ENCODE measurements at regions not wholly inside any gene's neighbourhood (a gene's known extent, or its start where the extent isn't known, plus 50 kb on each side); places are given as distances from the start of the nearest gene placed in this dataset.

DNA sequence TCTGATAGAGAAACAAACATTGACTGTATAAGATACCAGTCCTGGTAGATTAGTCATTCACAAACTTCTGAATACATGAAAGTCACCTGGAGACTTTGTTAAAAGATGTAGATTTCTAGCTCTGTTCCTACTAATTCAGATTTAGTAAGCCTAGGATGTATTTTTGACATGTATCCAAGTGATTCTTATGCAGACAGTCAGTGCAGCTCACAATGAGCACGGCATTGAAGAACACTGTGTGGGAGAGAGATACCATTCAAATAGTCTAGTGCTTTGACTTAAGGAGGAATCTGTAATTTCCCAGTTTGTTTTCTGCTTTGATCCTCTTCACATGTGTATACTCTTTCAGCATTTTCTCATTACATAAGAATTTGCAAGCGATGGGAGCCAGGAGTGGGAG lies 68.7 kb upstream of the STXBP6 start (continued):
- TF ChIP-seq SMC3 (IDR thresholded peaks at IDR 0.05; ENCODE audit: low read depth, low read length): no peak
- TF ChIP-seq MEF2A (IDR thresholded peaks at IDR 0.05; ENCODE audit: borderline replicate concordance, low read depth): no peak
- TF ChIP-seq, protein P1, sequence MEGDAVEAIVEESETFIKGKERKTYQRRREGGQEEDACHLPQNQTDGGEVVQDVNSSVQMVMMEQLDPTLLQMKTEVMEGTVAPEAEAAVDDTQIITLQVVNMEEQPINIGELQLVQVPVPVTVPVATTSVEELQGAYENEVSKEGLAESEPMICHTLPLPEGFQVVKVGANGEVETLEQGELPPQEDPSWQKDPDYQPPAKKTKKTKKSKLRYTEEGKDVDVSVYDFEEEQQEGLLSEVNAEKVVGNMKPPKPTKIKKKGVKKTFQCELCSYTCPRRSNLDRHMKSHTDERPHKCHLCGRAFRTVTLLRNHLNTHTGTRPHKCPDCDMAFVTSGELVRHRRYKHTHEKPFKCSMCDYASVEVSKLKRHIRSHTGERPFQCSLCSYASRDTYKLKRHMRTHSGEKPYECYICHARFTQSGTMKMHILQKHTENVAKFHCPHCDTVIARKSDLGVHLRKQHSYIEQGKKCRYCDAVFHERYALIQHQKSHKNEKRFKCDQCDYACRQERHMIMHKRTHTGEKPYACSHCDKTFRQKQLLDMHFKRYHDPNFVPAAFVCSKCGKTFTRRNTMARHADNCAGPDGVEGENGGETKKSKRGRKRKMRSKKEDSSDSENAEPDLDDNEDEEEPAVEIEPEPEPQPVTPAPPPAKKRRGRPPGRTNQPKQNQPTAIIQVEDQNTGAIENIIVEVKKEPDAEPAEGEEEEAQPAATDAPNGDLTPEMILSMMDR (IDR thresholded peaks at IDR 0.05): no peak
- TF ChIP-seq YY1 (IDR thresholded peaks at IDR 0.05; ENCODE audit: low read depth): no peak

DNA sequence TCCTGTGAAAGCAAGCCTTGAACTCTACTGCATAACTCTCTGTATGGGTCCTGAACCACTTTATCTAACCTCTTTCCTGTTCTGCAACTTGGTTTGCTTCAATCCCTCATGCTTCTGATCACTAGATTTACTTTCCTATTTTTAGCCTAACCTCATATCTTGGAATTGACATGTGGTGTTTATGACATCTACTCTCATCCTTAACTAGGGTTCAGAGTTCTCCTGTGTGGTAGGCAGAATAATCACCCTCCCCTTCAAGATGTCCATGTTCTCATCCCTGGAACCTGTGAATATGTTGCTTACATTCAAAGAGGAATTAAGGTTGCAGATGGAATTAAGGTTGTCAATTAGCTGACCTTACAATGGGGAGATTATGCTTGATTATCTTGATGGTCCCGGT lies 67.4 kb upstream of the STXBP6 start:
- WGBS (ENCODE audit: low lambda C conversion rate): 13% methylated on average over 1 of the region's 1 CpG
- TF ChIP-seq CHD2 (IDR thresholded peaks at IDR 0.05; ENCODE audit: low read length, partially characterized antibody) (no peak), FOXJ3 (CRISPR knock-in tag; IDR thresholded peaks at IDR 0.05) (no peak), SIN3A (IDR thresholded peaks at IDR 0.05; ENCODE audit: borderline replicate concordance, low read depth, low read length) (no peak), FOSL2 (IDR thresholded peaks at IDR 0.05; ENCODE audit: borderline replicate concordance, low read depth) (no peak), RAD21 (IDR thresholded peaks at IDR 0.05; ENCODE audit: low read length) (no peak), SMC3 (IDR thresholded peaks at IDR 0.05; ENCODE audit: low read depth, low read length) (no peak), GATA2 (CRISPR knock-in tag; IDR thresholded peaks at IDR 0.05) (no peak), NRF1 (IDR thresholded peaks at IDR 0.05; ENCODE audit: low read depth, low read length) (no peak), MXI1 (IDR thresholded peaks at IDR 0.05; ENCODE audit: low read depth, low read length) (no peak), EZH2phosphoT487 (IDR thresholded peaks at IDR 0.05; ENCODE audit: borderline replicate concordance, low read depth) (no peak), MEF2A (IDR thresholded peaks at IDR 0.05; ENCODE audit: borderline replicate concordance, low read depth) (no peak), NFIC (IDR thresholded peaks at IDR 0.05; ENCODE audit: borderline replicate concordance) (no peak)
- TF ChIP-seq, protein P2, sequence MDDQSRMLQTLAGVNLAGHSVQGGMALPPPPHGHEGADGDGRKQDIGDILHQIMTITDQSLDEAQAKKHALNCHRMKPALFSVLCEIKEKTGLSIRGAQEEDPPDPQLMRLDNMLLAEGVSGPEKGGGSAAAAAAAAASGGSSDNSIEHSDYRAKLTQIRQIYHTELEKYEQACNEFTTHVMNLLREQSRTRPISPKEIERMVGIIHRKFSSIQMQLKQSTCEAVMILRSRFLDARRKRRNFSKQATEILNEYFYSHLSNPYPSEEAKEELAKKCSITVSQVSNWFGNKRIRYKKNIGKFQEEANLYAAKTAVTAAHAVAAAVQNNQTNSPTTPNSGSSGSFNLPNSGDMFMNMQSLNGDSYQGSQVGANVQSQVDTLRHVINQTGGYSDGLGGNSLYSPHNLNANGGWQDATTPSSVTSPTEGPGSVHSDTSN (IDR thresholded peaks at IDR 0.05): no peak
- TF ChIP-seq, protein P3, sequence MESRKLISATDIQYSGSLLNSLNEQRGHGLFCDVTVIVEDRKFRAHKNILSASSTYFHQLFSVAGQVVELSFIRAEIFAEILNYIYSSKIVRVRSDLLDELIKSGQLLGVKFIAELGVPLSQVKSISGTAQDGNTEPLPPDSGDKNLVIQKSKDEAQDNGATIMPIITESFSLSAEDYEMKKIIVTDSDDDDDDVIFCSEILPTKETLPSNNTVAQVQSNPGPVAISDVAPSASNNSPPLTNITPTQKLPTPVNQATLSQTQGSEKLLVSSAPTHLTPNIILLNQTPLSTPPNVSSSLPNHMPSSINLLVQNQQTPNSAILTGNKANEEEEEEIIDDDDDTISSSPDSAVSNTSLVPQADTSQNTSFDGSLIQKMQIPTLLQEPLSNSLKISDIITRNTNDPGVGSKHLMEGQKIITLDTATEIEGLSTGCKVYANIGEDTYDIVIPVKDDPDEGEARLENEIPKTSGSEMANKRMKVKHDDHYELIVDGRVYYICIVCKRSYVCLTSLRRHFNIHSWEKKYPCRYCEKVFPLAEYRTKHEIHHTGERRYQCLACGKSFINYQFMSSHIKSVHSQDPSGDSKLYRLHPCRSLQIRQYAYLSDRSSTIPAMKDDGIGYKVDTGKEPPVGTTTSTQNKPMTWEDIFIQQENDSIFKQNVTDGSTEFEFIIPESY (IDR thresholded peaks at IDR 0.05; ENCODE audit: borderline replicate concordance, low read depth): no peak
- TF ChIP-seq, protein P4, sequence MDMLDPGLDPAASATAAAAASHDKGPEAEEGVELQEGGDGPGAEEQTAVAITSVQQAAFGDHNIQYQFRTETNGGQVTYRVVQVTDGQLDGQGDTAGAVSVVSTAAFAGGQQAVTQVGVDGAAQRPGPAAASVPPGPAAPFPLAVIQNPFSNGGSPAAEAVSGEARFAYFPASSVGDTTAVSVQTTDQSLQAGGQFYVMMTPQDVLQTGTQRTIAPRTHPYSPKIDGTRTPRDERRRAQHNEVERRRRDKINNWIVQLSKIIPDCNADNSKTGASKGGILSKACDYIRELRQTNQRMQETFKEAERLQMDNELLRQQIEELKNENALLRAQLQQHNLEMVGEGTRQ (IDR thresholded peaks at IDR 0.05; ENCODE audit: borderline replicate concordance, low read depth, low read length): no peak
- TF ChIP-seq, protein P5, sequence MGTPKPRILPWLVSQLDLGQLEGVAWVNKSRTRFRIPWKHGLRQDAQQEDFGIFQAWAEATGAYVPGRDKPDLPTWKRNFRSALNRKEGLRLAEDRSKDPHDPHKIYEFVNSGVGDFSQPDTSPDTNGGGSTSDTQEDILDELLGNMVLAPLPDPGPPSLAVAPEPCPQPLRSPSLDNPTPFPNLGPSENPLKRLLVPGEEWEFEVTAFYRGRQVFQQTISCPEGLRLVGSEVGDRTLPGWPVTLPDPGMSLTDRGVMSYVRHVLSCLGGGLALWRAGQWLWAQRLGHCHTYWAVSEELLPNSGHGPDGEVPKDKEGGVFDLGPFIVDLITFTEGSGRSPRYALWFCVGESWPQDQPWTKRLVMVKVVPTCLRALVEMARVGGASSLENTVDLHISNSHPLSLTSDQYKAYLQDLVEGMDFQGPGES (IDR thresholded peaks at IDR 0.05; ENCODE audit: low read depth, low read length): no peak
- Histone ChIP-seq H3F3A (replicated peaks; ENCODE audit: insufficient read depth) (no peaks in the 10 kb centered on the region), H3K27me3 (ENCODE audit: insufficient read depth) (no peaks in the 10 kb centered on the region), H3K36me3 (replicated peaks in 1 of 2; ENCODE audit: control insufficient read depth in 1 of 2, insufficient read depth in 2 of 2, low read length in 1 of 2) (no peaks in the 10 kb centered on the region), H3K27ac (ENCODE audit: low read depth in 2 of 2, low read length in 1 of 2) (no peak overlapping the region), H3K79me2 (ENCODE audit: insufficient read depth) (no peaks in the 10 kb centered on the region), H4K20me1 (ENCODE audit: insufficient read depth) (no peaks in the 10 kb centered on the region), H3K9me2 (no peaks in the 10 kb centered on the region), H3K4me2 (no peak overlapping the region), H3K4me1 (ENCODE audit: control insufficient read depth in 1 of 2, insufficient read depth in 2 of 2, low read depth in 1 of 2, low read length in 1 of 2) (no peaks in the 10 kb centered on the region), H3K9me3 (no peaks in the 10 kb centered on the region), H2AFZ (ENCODE audit: low read depth) (no peak overlapping the region), H3K4me3 (ENCODE audit: low read depth in 2 of 2, low read length in 1 of 2) (no peak overlapping the region), H3K9ac (no peak overlapping the region)
- no peak for DNase-seq
- ChIA-PET CTCF (interaction anchor here (2.2 kb wide), 1 partner anchor 16 kb away, joined by 12 read pairs; no protein-coding TSS in a partner anchor), POLR2A (no interaction called here)

Measured in SK-N-SH (cell line).